ENCODE measurements at regions not wholly inside any gene's neighbourhood (a gene's known extent, or its start where the extent isn't known, plus 50 kb on each side); places are given as distances from the start of the nearest gene placed in this dataset.

DNA sequence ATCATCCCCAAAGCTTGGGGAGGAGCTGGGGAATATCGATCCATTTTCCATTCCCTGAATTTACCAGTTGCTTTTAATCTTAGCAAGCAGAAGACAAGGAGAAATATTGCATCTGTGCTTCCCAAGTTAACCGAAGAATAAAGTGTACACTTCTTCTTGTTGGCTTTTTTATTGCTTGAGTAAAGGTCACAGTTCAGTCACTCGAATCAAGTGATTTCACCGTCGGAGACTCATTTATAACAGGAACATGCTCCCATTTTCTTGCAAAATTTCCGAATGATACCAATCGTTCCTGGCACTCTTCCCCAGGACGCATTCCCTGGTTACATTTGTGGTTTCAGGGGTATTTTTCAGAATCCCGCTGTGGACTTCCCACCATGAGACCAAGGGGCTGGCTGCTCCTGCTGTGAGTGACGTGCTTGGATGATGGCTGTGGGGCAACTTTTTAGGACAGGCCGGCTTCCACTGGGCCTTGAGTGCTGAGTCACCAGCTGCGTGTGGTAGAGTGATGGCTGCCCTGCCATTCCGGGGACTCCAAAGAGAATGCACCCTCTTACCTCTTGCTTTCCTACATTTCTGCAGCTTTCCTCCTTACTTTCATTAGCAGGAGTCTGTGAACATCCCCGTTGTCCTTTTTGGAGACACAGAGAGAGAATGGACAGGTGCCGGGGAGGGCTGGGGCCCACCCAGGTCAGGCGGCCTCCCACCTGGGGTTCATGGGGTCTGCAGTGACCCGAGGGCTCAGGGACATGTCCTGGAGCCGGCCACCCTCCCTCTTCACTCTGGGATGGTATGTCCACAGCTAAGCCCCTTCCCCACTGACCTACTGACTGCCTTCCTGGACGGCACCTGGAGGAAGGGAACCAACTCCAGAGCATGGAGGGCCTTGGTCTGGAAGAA is 60.7 kb upstream of the HDAC4 start:
- DNase-seq: no peak

DNA sequence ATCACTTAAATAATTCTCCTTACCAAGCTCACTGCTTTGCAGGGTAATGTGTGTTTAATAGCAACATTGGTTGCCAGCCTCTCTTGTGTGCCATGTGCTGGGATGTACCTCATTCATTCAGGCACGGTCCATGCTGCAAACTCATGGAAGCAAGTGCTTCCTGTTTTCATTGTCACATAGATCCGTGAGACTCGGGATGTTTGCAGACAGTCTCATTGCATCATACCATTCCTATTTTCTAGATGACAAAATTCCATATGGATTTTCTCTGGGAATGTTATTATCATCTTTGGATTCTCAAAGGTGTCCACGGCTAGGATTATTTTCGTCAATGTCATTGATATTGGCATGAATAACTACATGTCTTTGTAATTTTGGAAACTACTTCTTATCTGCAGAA is 60.0 kb upstream of the HDAC4 start:
- DNase-seq: no peak

DNA sequence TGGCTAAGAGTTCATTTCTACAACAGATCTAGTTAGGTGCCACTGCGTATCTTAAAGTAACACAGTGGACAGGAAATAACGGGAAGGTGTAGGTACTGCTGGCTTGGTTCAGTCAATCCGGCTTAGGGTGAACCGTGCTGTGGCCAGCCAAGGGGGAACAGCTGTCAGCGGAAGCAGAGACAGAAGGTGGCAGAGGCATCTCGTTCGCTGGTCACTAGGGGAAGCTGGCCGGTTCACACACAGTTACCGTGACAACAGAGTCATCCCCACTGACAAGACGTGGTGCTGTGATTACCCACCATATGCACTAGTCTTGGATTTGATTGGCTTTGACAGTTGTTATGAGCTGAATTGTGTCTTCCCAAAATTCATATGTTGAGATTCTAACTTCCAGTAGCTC is 58.8 kb upstream of the HDAC4 start:
- no peak for DNase-seq

DNA sequence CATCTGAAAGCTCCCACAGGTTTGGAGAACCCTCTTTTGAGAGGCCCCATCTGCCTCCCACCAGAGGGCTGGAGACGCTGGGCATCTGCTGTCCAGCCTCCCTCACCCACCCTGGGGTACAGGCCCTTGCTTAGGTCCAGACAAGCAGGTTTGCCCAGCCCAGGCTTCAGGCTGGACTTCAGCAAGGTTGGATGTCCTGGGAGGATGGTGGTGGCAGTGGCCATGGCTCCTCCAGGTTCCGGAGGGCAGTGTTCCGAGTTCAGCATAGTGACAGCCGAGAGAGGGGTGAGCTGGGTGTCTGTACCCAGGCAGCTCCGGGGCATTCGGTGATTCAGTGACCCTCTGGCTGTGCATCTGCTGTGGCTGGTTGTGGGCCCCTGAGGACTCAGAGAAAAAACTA is 58.2 kb upstream of the HDAC4 start:
- no peak for DNase-seq

DNA sequence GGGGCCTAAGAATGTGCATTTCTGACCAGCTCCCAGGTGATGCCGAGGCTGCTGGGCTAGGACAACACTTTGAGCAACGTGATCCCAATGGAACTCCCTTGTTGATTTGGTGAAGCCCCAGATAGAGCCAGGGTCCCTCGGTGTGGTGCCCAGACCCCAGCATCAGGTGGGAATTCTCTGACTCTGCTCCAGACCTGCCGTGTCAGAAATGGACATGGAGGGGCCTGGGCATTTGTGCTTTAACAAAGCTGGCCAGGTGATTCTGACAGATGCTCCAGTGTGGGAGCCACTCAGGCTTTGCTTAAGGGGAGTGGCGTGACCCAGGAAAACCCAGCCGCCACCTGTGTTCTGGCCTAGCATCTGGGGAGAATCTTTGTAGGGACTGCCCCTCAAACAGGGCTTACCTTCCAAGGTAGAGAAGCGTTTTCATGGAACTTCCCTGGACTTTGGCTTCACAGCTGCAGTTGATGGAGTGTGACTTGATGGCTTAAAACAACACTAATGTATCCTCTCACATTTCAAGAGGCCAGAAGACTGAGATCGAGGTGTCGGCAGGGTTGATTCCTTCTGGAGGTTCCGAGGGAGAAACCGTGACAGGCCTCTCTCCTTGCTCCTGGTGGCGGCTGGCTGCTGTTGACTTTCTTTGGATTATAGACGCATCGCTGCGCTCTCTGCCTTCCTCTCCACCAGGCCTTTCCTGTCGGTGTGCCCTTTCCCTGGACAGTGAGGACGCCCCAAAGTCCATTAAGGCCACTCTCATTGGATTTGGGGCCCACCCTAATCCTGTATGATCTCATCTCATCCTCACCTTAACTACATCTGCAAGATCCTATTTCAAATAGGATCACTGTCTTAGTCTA is 57.0 kb upstream of the HDAC4 start:
- no peak for DNase-seq

DNA sequence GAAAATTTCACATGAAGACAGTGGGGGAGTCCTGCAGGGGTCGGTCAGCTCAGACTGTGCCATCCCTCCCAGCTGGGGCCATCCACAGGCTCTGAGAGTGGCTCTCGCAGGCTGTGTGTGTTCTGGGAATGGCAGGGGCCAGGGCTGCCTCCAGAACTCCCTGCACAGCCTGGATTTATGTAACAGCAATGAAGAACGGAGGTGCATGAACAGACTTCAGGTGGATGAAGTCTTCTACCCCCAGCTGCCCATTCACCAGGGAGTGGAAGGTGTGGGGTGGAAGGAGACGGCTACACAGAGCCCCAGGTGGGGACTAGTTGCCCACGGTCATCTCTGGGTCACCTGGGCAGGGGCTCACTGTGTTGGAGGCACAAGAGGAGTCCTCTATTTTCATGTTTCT is 56.1 kb upstream of the HDAC4 start:
- DNase-seq: no peak

DNA sequence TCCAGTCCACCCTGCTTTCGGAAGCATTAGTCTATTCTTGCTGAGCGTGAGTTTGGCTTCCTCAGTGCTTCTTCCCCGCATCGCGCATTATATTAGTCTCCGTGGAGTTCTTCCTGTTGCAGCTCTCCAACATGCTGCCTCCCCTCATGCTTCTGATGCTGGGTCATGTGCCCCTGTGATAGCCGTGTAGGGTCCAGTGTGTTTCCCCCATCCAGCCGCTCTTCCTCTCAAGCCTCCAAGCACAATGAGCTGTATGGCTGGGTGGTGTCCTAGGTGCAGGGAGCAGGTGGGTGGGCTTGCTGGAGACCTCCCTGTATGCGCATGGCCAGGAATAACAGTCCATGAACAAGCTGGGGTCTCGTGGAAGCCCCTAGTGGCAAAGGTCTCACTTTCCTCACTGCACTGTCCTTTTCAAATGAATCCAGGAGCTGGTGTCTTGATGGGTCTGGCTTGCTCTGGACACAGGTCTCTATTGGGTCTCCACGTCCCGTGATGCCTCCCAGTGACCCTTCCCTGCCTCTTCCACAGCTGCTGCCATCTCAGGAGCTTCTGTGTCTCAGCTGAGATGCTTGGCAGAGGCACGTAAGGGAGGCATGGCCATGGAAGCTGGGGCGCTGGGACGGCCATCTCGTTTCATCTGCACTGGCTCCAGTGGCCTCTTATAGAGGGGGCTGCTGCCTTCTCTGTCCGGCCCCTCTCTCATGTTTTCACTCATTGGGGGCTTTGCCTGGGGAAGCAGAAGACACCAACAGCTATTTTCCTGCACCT is 54.8 kb upstream of the HDAC4 start:
- DNase-seq: no peak

DNA sequence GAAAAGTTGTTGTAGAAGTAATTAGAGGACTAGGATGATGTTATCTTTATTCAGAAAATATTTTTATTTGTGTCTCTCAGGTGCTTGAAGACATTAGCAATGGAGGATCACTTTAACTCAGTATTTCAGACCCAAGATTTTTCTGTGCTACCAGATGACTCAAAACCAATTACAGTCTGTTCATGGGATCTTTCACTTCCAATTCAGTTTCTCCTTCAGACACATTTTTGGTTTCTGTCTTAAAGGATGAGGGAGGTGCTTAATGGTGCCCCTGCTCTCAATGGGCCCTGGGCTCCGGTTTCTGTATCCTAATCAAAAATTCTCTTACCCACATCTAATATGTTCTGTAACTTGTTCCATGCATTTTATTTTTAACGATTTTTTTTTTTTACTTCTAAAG is 53.7 kb upstream of the HDAC4 start:
- no peak for DNase-seq
